Left colon (tissue), 2 donors: ENCODE measurements at regions not wholly inside any gene's neighbourhood (a gene's known extent, or its start where the extent isn't known, plus 50 kb on each side); places are given as distances from the start of the nearest gene placed in this dataset.

ENCODE experiments used
- ATAC-seq: fragments of 200-7000 bp; cut with Tn5 transposase; one replicate; pipeline ENCODE4 v1.9.1; 2020; ENCODE audit warnings: mild to moderate bottlenecking, moderate library complexity
- DNase-seq, 2 donors: peaks; one replicate each; pipeline ENCODE4 v3.0.0-alpha.2; 2020
- intact Hi-C, 2 donors: fragments of 100-400 bp; cut with DNase I in 1 of 2; cut with micrococcal nuclease in 1 of 2; formaldehyde crosslinking; loops; one replicate each; pipeline versions ENCODE4 v1.11.2 to v1.14.0; 2022; cut with DNase I, micrococcal nuclease
- donor health status: DM: no; HTN: no; CAD: no.
- donor health status: DM: yes; HTN: yes; CAD: no.

GRCh38 chr2:221883976-221884375, 311.9 kb upstream of the EPHA4 start:
- intact Hi-C loops = no loop called here
- no peak for ATAC-seq
- no peak for DNase-seq

GRCh38 chr2:221876016-221876415, 303.9 kb upstream of the EPHA4 start:
- DNase-seq (no peak), ATAC-seq (no peak)
- intact Hi-C loops = no loop called here

- ATAC-seq = no peak
- intact Hi-C loops = no loop called here
These were observed 302.3 kb upstream of the EPHA4 start for GRCh38 chr2:221874444-221874843.

GRCh38 chr2:221857719-221858118, 285.6 kb upstream of the EPHA4 start:
- no peak for DNase-seq
- intact Hi-C loops = no loop called here
- ATAC-seq = no peak

More at GRCh38 chr2:221874444-221874843, 302.3 kb upstream of the EPHA4 start:
- DNase-seq = no peak

- ATAC-seq = no peak
- intact Hi-C loops = no loop called here
These were observed 281.2 kb upstream of the EPHA4 start for GRCh38 chr2:221853297-221853696.

GRCh38 chr2:221851531-221852045, 279.5 kb upstream of the EPHA4 start:
- no peak for ATAC-seq
- no peak for DNase-seq
- intact Hi-C loops = no loop called here

More at GRCh38 chr2:221853297-221853696, 281.2 kb upstream of the EPHA4 start:
- DNase-seq = no peak

- DNase-seq = no peak
- no peak for ATAC-seq
- intact Hi-C loops = no loop called here
These were observed 278.0 kb upstream of the EPHA4 start for GRCh38 chr2:221850076-221850475.

GRCh38 chr2:221848286-221848685, 276.2 kb upstream of the EPHA4 start:
- ATAC-seq (no peak), DNase-seq (no peak)
- intact Hi-C loops = no loop called here

GRCh38 chr2:221845021-221845365, 272.9 kb upstream of the EPHA4 start:
- no peak for ATAC-seq

GRCh38 chr2:221844212-221845020, 272.3 kb upstream of the EPHA4 start:
- intact Hi-C loops = no loop called here
- ATAC-seq (no peak), DNase-seq (no peak)

More at GRCh38 chr2:221845021-221845365, 272.9 kb upstream of the EPHA4 start:
- no peak for DNase-seq
- intact Hi-C loops = no loop called here

- intact Hi-C loops = no loop called here
- DNase-seq (no peak), ATAC-seq (no peak)
These were observed 264.0 kb upstream of the EPHA4 start for GRCh38 chr2:221836095-221836494.

GRCh38 chr2:221833966-221834365, 261.9 kb upstream of the EPHA4 start:
- ATAC-seq (no peak), DNase-seq (no peak)
- intact Hi-C loops = no loop called here

GRCh38 chr2:221831051-221831450, 258.9 kb upstream of the EPHA4 start:
- ATAC-seq (no peak), DNase-seq (no peak)
- intact Hi-C loops = no loop called here

GRCh38 chr2:221822416-221822815, 250.3 kb upstream of the EPHA4 start:
- intact Hi-C loops = no loop called here
- DNase-seq (no peak), ATAC-seq (no peak)

- ATAC-seq (no peak), DNase-seq (no peak)
- intact Hi-C loops = no loop called here
These were observed 246.7 kb upstream of the EPHA4 start for GRCh38 chr2:221818616-221819320.

- DNase-seq = no peak
- ATAC-seq = no peak
- intact Hi-C loops = no loop called here
These were observed 245.8 kb upstream of the EPHA4 start for GRCh38 chr2:221817878-221818277.

GRCh38 chr2:221817052-221817451, 244.9 kb upstream of the EPHA4 start:
- intact Hi-C loops = no loop called here
- no peak for DNase-seq
- no peak for ATAC-seq

- intact Hi-C loops = no loop called here
- DNase-seq (no peak), ATAC-seq (no peak)
These were observed 244.5 kb upstream of the EPHA4 start for GRCh38 chr2:221816566-221816965.

GRCh38 chr2:221810650-221811049, 238.5 kb upstream of the EPHA4 start:
- no peak for ATAC-seq
- intact Hi-C loops = no loop called here
- no peak for DNase-seq

- ATAC-seq = no peak
These were observed 238.1 kb upstream of the EPHA4 start for GRCh38 chr2:221810245-221810644.

More at GRCh38 chr2:221810245-221810644, 238.1 kb upstream of the EPHA4 start:
- DNase-seq = no peak
- intact Hi-C loops = no loop called here
